Stimulated activated CD4-positive, alpha-beta T cell treated with anti-CD3 and anti-CD28 coated beads, Interleukin-1b, Interleukin-23, amount 100 ng/mL, for 48 hours (primary cell): ENCODE measurements at regions not wholly inside any gene's neighbourhood (a gene's known extent, or its start where the extent isn't known, plus 50 kb on each side); places are given as distances from the start of the nearest gene placed in this dataset.
"Not testable (repeated sequence)": the region's sequence is repeated elsewhere in the genome, so short reads cannot be mapped to it uniquely, and the experiment has no call there.

Experiments
- DNase-seq: peaks from one replicate; pipeline ENCODE4 v3.0.0-alpha.2; 2020

GRCh38 chr3:182143903-182144302, 432.2 kb downstream of the SOX2 start:
- DNase-seq, result no peak

- DNase-seq, result no peak
These were observed 436.6 kb downstream of the SOX2 start for GRCh38 chr3:182148360-182148759.

GRCh38 chr3:182149594-182149993, 437.9 kb downstream of the SOX2 start:
- DNase-seq, result no peak

DNA sequence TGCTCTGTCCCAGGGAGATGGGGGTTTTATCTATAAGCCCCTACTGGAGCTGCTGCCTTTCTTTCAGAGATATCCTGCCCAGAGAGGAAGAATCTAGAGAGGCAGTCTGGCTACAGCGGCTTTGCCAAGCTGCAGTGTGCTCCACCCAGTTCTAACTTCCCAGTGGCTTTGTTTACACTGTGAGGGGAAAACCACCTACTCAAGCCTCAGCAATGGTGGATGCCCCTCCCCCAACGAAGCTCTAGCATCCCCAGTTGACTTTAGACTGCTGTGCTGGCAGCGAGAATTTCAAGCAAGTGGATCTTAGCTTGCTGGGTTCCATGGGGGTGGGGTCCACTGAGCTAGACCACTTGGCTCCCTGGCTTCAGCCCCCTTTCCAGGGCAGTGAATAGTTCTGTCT, 444.6 kb downstream of the SOX2 start:
- not testable (repeated sequence) for DNase-seq

GRCh38 chr3:182165234-182165633, 453.5 kb downstream of the SOX2 start:
- no peak for DNase-seq

DNA sequence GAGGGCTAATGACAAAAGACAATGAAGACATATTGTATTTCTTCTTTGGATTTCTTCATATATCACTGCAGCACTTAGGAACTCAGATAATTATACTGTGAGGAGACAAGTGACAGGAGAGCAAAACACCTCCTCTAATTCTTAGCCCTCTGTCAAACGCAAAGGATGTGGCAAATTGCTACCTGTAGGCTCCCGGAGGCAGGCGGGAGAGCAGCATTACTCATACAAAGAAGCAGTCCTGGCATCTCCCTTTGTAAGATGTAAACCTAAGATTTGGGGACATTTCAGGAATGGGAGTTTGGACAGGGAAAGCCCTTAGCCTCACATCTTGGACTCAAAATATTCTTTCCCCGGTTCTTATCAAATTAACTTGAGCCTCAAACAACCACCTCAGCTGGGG, 460.8 kb downstream of the SOX2 start:
- no peak for DNase-seq

GRCh38 chr3:182178488-182179200, 466.9 kb downstream of the SOX2 start:
- no peak for DNase-seq

GRCh38 chr3:182179631-182180030, 467.9 kb downstream of the SOX2 start:
- DNase-seq, result no peak

DNA sequence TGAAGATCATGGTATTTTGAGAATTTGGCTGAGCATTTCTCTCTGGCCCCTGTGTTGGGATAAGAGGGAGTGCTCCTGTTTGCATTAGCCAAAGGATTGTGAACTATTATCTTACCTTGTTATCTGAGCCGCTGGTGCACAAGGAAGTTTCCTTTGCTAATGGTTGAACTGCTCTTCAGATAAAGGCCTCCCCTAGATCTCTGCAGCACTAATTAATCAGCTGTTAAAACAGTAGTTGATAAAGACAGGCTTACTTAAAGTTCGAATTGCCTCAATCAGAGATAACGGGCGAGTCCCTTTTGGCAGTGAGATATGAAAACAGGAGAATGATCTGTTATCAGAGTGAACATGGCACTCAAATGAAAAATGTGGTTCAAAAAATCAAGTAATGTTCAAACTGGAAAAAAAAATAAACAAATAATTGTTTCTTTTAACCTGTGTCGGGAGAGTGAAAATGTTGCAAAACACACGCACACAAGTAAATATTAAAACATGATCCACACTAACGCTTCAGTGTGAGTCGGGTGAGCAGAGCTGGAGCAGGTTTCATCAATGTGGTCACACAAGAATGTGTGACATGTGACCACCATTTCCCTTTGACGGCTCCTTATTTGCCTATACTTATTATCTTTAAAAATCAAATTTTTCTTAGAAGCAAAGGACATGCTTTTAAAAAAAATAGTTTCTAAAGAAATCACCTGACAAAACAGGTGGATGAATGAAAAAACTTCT, 469.1 kb downstream of the SOX2 start:
- no peak for DNase-seq

DNA sequence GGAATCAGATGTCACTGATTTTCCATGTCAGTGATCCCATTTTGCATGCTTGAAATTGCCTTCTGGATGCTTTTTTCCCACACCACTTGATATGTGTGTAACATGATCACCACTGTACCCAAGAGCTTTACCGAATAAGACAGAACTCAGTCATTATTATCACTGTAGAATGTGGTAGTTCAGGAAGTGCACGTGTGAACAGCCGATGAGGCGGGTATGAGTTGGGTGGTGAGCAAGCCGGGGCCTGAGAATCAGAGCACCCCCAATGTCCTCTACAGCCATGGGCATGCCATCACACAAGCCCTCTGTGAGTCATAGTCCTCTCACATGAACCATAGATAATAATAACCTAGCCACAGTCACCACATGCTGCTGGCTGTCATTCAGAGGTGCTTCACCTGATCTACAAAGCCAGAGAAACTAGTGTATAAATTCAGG, 470.8 kb downstream of the SOX2 start:
- DNase-seq, result no peak

GRCh38 chr3:182183716-182184430, 472.1 kb downstream of the SOX2 start:
- DNase-seq, result no peak

DNA sequence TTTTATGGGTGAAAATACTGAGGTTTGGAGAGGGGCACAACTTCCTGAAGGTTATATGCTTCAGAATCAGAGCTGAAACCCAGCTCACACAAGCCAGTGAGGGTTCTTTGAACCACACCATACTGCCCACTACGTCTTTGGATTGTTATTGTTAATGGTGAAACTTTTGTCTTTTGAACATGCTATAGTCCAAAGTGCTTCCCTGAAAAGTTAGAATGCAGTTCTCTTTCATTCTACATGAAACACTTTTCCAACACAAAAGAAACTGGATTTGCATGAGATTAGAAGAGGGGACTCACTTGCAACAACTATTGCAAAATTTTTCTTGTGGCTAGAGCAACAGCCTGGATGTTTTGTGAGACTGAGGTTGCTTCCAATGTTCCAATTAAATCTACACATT, 473.6 kb downstream of the SOX2 start:
- DNase-seq, result no peak

DNA sequence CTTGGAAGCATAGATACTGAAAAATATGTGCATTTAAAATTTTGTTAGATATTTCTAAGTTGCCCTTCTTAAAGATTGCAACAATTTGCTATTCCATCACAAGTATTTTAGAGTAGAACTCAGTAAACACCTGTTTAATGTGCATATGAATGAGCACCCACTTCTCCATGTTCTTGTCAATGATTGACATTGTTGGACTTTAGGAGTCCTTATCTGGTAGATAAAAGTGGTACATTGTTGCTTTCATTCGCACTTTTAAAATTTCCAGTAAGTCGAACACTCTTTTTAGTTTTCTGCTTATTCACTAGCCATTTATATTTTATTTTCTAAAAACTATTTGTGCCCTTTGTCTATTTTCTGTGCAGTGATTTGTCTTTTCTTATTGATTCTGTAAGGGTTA, 478.3 kb downstream of the SOX2 start:
- no peak for DNase-seq

- no peak for DNase-seq
These were observed 486.6 kb downstream of the SOX2 start for GRCh38 chr3:182198345-182198744.

DNA sequence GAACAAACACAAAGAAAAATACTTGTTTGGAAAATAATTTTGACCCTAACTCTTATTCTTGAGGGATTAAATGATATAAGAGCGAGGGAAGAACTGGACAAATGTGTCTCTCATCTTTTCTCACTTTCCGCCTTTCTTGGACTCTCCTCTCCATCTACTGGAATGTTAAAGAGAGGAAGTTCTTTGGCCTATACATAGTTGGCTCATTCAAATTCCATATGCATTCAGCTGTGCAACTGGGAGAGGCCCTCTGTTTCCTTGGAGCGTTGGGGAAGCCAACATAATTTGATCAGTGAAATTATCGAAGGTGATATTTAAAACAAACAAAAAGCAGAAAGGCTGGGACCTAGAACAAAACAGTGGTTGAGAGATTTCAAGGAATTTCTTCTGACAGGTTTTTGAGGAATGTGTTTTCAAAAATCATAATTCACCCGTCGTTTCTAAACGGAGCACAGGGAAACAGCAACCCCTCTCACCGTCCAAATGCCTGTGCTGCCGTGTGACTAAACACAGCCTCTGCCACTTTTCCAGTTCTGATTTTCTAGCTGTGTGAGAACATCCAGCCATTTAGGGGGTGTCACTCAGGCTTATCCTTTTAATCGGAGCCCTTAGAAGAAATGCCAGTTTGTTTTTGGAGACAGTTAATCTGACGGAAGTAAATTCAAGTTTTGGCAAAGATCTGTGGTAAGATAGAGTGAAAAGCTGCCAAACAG, 489.9 kb downstream of the SOX2 start:
- DNase-seq, result no peak

- no peak for DNase-seq
These were observed 500.9 kb downstream of the SOX2 start for GRCh38 chr3:182212479-182213076.

- DNase-seq, result no peak
These were observed 502.7 kb downstream of the SOX2 start for GRCh38 chr3:182214416-182214815.

- DNase-seq, result no peak
These were observed 504.2 kb downstream of the SOX2 start for GRCh38 chr3:182215881-182216280.

DNA sequence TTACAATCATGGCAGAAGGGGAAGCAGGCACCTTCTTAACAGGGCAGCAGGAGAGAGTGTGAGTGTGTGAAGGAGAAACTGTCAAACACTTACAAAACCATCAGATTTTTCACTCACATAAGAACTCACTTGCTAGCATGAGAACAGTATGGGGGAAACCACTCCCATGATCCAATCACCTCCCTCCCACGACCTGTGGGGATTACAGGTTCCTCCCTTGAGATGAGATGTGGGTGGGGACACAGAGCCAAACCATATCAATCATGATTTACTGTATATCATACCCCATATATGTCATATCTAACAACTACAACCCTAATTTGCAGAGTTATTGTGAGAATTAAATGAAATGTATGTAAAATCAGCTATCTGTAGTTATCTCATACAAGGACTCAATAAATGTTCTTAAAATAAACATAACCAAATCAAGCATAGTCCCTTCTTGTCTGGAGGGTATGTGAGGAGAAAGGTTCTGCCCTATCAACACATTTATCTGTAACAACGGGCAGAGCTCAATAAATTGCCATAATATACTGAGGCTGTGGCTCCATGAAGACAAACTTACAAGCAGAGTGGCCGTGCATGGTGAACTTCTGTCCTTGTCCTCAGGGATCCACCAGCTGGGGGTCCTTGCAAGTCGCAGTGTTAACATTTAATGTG, 504.7 kb downstream of the SOX2 start:
- DNase-seq, result no peak

DNA sequence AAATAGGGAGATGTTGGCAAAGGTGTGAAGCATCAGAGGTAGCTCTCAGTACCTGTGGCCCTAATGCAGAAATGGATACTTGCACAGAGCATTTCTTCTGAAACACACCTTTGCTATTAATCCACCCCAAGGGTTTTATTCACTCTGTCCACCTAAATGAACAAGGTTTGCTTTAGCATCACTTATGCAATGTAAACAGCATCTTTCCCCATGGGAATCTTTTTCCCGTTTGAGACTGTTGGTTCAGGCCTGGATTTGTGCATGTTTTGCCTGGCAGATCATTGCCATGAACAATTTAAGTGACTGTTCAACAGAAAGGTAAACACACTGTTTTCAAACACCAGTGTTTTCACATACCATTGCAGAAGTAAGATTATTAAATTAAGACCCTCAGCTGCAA, 508.3 kb downstream of the SOX2 start:
- DNase-seq, result no peak

DNA sequence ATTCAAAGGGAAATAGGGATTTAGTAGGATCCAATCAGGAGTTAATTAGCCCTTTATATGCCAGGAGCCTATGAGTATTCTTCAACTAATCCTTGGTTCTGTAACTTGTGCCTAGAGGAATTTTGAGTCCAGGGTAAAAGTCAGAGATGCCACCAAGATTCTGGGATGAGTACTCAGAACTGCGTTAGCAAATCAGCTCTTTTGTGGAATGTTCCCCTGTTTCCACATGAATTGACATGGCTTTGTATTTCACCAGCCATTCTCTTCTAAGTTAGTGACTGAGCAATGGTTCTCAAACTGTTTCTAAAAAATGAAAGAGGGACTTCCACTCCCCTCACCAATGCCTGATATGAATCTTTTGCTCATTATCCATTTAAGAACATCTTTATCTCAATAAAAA, 508.7 kb downstream of the SOX2 start:
- no peak for DNase-seq

- DNase-seq, result no peak
These were observed 515.3 kb downstream of the SOX2 start for GRCh38 chr3:182226995-182227394.
